CD8-positive, alpha-beta memory T cell (primary cell): ENCODE measurements at regions not wholly inside any gene's neighbourhood (a gene's known extent, or its start where the extent isn't known, plus 50 kb on each side); places are given as distances from the start of the nearest gene placed in this dataset.
A peak's percentile ranks its signal among the peaks of the same experiment; 100 is the strongest.
"Not testable (repeated sequence)": the region's sequence is repeated elsewhere in the genome, so short reads cannot be mapped to it uniquely, and the experiment has no call there.

Source experiments
- CTCF ChIA-PET: fragments of 350-600 bp; sonication (Branson Sonifier 250); formaldehyde crosslinking; loops from one replicate; lab custom pipeline; 2021; ENCODE audit warnings: antibody characterized with exemption; lab: Charles Lee
- POLR2A ChIA-PET: fragments of 350-600 bp; sonication (Branson Sonifier 250); formaldehyde crosslinking; loops from one replicate; lab custom pipeline; 2021; ENCODE audit warnings: antibody characterized with exemption; lab: Charles Lee
- DNase-seq, 5 donors: peaks; one replicate each; pipeline versions ENCODE4 v3.0.0 to v3.0.0-alpha.2; 2020 to 2022; ENCODE audit warnings: mixed read lengths in 1 of 5
- H3K27ac ChIP-seq: one replicate; pipeline ENCODE4 v1.7.0; 2013; ENCODE audit warnings: low read depth, mild to moderate bottlenecking, low read length, moderate library complexity
- H3K27me3 ChIP-seq: 2 replicates; pipeline ENCODE4 v1.7.0; 2013; ENCODE audit warnings: low read length, mild to moderate bottlenecking; ENCODE audit not compliant: insufficient read depth, poor library complexity, severe bottlenecking
- H3K36me3 ChIP-seq: 2 replicates; pipeline ENCODE4 v1.7.0; 2013; ENCODE audit warnings: mild to moderate bottlenecking, low read length, moderate library complexity; ENCODE audit not compliant: insufficient read depth
- H3K4me1 ChIP-seq: 2 replicates; pipeline ENCODE4 v1.7.0; 2013; ENCODE audit warnings: mild to moderate bottlenecking, low read length, moderate library complexity; ENCODE audit not compliant: insufficient read depth
- H3K4me3 ChIP-seq: 2 replicates; pipeline ENCODE4 v1.7.0; 2013; ENCODE audit warnings: mild to moderate bottlenecking, low read length
- H3K9me3 ChIP-seq: 2 replicates; pipeline ENCODE4 v1.7.0; 2013; ENCODE audit warnings: mild to moderate bottlenecking, low read length
- H3K27ac Mint-ChIP-seq, 8 donors: one replicate each; pipeline ENCODE4 v1.8.0; 2020 to 2021; ENCODE audit warnings: mixed read lengths in 8 of 8, mild to moderate bottlenecking in 6 of 8, inconsistent platforms in 3 of 8, moderate library complexity in 3 of 8
- H3K27me3 Mint-ChIP-seq, 2 donors: one replicate each; pipeline ENCODE4 v1.8.0; 2020 to 2021; ENCODE audit warnings: mixed read lengths in 2 of 2, mild to moderate bottlenecking in 1 of 2, moderate library complexity in 1 of 2
- H3K36me3 Mint-ChIP-seq, 3 donors: one replicate each; pipeline ENCODE4 v1.8.0; 2020 to 2021; ENCODE audit warnings: mixed read lengths in 3 of 3, inconsistent platforms in 1 of 3, mild to moderate bottlenecking in 1 of 3
- H3K4me1 Mint-ChIP-seq, 3 donors: one replicate each; pipeline ENCODE4 v1.8.0; 2020 to 2021; ENCODE audit warnings: mixed read lengths in 3 of 3, inconsistent platforms in 1 of 3, mild to moderate bottlenecking in 1 of 3
- H3K4me3 Mint-ChIP-seq, 7 donors: one replicate each; pipeline ENCODE4 v1.8.0; 2020 to 2021; ENCODE audit warnings: mixed read lengths in 7 of 7, mild to moderate bottlenecking in 6 of 7, moderate library complexity in 4 of 7, inconsistent platforms in 2 of 7
- H3K9me3 Mint-ChIP-seq, 5 donors: one replicate each; pipeline ENCODE4 v1.8.0; 2020 to 2022; ENCODE audit warnings: mixed read lengths in 5 of 5, mild to moderate bottlenecking in 3 of 5, moderate library complexity in 2 of 5, inconsistent platforms in 1 of 5

DNA sequence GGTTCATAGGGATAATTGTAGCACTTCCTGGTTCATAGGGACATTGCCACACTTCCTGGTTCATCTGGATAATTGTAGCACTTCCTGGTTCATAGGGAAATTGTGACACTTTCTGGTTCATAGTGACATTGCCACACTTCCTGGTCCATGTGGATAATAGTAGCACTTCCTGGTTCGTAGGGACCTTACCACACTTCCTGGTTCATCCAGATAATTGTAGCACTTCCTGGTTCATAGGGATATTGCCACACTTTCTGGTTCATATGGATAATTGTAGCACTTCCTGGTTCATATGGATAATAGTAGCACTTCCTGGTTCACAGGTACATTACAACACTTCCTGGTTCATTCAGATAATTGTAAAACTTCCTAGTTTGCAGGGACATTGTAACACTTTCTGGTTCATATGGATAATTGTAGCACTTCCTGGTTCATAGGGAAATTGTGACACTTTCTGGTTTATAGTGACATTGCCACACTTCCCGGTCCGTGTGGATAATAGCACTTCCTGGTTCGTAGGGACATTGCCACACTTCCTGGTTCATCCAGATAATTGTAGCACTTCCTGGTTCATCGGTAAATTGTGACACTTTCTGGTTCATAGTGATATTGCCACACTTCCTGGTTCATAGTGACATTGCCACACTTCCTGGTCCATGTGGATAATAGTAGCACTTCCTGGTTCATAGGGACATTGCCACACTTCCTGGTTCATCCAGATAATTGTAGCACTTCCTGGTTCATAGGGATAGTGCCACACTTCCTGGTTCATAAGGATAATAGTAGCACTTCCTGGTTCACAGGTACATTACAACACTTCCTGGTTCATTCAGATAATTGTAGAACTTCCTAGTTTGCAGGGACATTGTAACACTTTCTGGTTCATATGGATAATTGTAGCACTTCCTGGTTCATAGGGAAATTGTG, 60.8 kb upstream of the CD99 start:
- POLR2A ChIA-PET, H3K27me3 Mint-ChIP-seq, H3K36me3 ChIP-seq, CTCF ChIA-PET, H3K27me3 ChIP-seq: not testable (repeated sequence)
- Mint-ChIP-seq H3K27ac (peak overlapping the region; percentile 87 to 99 (median 98)), H3K4me1 (peaks cover 36 to 50% (median 48%) of the 10 kb centered on the region in 3 donors), H3K4me3 (peak overlapping the region; percentile 72 to 87 (median 79)), H3K9me3 (peaks cover 20 to 52% (median 44%) of the 10 kb centered on the region in 5 donors), H3K36me3 (peaks cover 37 to 68% (median 59%) of the 10 kb centered on the region in 3 donors)
- Histone ChIP-seq H3K4me3 (peak overlapping the region; percentile 53), H3K9me3 (peaks cover 23% of the 10 kb centered on the region), H3K4me1 (peaks cover 18% of the 10 kb centered on the region), H3K27ac (peak overlapping the region; percentile 55)
- DNase-seq: peak; percentile 25 to 84 (median 81)

- peak in 1 of 5 donors; percentile 78 for DNase-seq
- Histone ChIP-seq H3K4me3 (peak overlapping the region; percentile 53), H3K27me3 (no peaks in the 10 kb centered on the region), H3K36me3 (peaks cover 4% of the 10 kb centered on the region), H3K27ac (peak overlapping the region; percentile 55), H3K4me1 (peaks cover 18% of the 10 kb centered on the region), H3K9me3 (peaks cover 23% of the 10 kb centered on the region)
- ChIA-PET POLR2A (no interaction called here), CTCF (no interaction called here)
- Mint-ChIP-seq H3K36me3 (peaks cover 40 to 73% (median 67%) of the 10 kb centered on the region in 3 donors), H3K4me1 (peaks cover 36 to 50% (median 48%) of the 10 kb centered on the region in 3 donors), H3K9me3 (peaks cover 20 to 52% (median 44%) of the 10 kb centered on the region in 5 donors), H3K27me3 (no peaks in the 10 kb centered on the region), H3K27ac (peak overlapping the region; percentile 87 to 99 (median 98)), H3K4me3 (peak overlapping the region; percentile 72 to 87 (median 79))
These were observed 61.6 kb upstream of the CD99 start for GRCh38 chrX:2629316-2630007.

DNA sequence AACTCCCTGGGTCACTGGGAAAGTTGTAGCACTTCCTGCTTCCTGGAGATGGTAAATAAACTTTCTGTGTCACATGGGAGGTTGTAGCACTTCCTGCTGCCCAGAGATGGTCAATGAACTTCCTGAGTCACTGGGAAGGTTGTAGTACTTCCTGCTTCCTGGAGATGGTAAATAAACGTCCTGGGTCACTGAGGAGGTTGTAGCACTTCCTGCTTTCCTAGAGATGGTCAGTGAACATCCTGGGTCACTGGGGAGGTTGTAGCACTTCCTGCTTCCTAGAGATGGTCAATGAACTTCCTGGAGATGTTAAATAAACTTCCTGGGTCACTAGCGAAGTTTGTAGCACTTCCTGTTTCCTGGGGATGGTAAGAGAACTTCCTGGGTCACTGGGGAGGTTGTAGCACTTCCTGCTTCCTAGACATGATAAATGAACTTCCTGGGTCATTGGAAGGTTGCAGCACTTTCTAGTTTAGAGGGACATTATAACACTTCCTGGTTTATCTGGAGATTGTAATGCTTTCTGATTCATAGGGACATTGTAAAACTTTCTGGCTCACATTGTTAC, 62.3 kb upstream of the CD99 start:
- ChIA-PET CTCF (no interaction called here), POLR2A (no interaction called here)
- H3K9me3 ChIP-seq: peaks cover 23% of the 10 kb centered on the region
- peak overlapping the region; percentile 55 for H3K27ac ChIP-seq
- H3K27me3 Mint-ChIP-seq: no peaks in the 10 kb centered on the region
- peaks cover 43 to 73% (median 71%) of the 10 kb centered on the region in 3 donors for H3K36me3 Mint-ChIP-seq
- H3K4me1 ChIP-seq: peaks cover 18% of the 10 kb centered on the region
- DNase-seq: peak in 2 of 5 donors; percentile 47 to 64
- H3K9me3 Mint-ChIP-seq: peaks cover 20 to 52% (median 44%) of the 10 kb centered on the region in 5 donors
- peak overlapping the region; percentile 72 to 87 (median 79) for H3K4me3 Mint-ChIP-seq
- H3K36me3 ChIP-seq: peaks cover 4% of the 10 kb centered on the region
- peaks cover 36 to 50% (median 48%) of the 10 kb centered on the region in 3 donors for H3K4me1 Mint-ChIP-seq
- H3K27me3 ChIP-seq: no peaks in the 10 kb centered on the region
- H3K4me3 ChIP-seq: peak overlapping the region; percentile 53
- H3K27ac Mint-ChIP-seq: peak overlapping the region; percentile 87 to 99 (median 98)

- peaks cover 36 to 49% (median 48%) of the 10 kb centered on the region in 3 donors for H3K4me1 Mint-ChIP-seq
- no peaks in the 10 kb centered on the region for H3K27me3 ChIP-seq
- H3K27ac ChIP-seq: no peak overlapping the region
- ChIA-PET POLR2A (no interaction called here), CTCF (no interaction called here)
- peaks cover 23% of the 10 kb centered on the region for H3K9me3 ChIP-seq
- peak overlapping the region in 5 of 8 donors; percentile 33 to 75 (median 59) for H3K27ac Mint-ChIP-seq
- peaks cover 18% of the 10 kb centered on the region for H3K4me1 ChIP-seq
- DNase-seq: peak in 4 of 5 donors; percentile 10 to 52 (median 36)
- no peaks in the 10 kb centered on the region for H3K27me3 Mint-ChIP-seq
- no peak overlapping the region for H3K4me3 ChIP-seq
- H3K36me3 ChIP-seq: peaks cover 14% of the 10 kb centered on the region
- peak overlapping the region in 1 of 7 donors; percentile 29 for H3K4me3 Mint-ChIP-seq
- peaks cover 19 to 48% (median 38%) of the 10 kb centered on the region in 5 donors for H3K9me3 Mint-ChIP-seq
- peaks cover 46 to 83% (median 70%) of the 10 kb centered on the region in 3 donors for H3K36me3 Mint-ChIP-seq
These were observed 63.7 kb upstream of the CD99 start for GRCh38 chrX:2627272-2627867.

DNA sequence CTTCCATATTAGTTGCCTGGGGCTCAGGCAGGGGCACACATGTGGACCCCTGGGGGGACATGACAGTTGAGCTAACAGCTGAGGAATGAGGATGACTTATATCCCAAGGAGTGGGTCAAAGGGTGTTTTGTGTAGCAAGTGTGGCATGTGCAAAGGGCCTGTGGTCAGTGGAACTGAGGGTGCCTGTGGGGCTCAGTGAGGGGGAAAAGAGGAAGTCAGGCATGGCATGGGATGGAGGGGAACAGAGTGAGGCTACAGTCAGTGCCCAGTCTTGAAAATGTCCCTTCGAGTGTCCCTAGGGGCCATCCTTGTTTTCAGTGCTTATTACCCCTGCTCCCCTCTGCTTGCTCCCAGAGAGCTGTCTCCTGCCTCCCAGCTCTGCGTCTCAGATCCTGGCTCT, 64.3 kb upstream of the CD99 start:
- Mint-ChIP-seq H3K36me3 (peaks cover 42 to 81% (median 65%) of the 10 kb centered on the region in 3 donors), H3K27ac (peak overlapping the region in 1 of 8 donors; percentile 64), H3K4me3 (peak overlapping the region in 1 of 7 donors; percentile 49), H3K27me3 (no peaks in the 10 kb centered on the region), H3K4me1 (peaks cover 33 to 43% (median 42%) of the 10 kb centered on the region in 3 donors), H3K9me3 (peaks cover 15 to 42% (median 33%) of the 10 kb centered on the region in 5 donors)
- ChIA-PET POLR2A (no interaction called here), CTCF (no interaction called here)
- Histone ChIP-seq H3K27ac (no peak overlapping the region), H3K27me3 (no peaks in the 10 kb centered on the region), H3K36me3 (peaks cover 14% of the 10 kb centered on the region), H3K4me3 (no peak overlapping the region), H3K4me1 (peaks cover 18% of the 10 kb centered on the region), H3K9me3 (peaks cover 18% of the 10 kb centered on the region)
- no peak for DNase-seq

DNA sequence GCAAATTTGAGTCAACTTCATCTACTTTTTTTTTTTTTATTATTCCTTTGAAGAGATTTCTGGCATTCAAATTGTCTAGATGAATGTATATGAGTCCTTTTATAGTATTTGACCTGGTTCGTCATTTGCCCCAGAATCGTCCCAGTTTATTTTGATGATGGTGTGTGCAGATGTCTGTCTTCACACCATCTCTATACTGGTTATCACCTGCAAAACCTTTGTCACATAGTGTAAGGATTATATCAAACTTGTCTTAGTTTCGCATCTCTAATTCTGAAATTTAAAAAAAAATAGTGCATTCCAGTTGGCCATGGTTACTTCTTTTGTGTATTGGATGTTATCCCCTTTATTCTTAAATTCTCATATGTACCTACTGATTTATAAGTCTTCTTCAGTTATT, 70.5 kb upstream of the CD99 start:
- H3K36me3 ChIP-seq: peaks cover 28% of the 10 kb centered on the region
- H3K9me3 ChIP-seq: no peaks in the 10 kb centered on the region
- no peaks in the 10 kb centered on the region for H3K4me1 ChIP-seq
- H3K27ac ChIP-seq: no peak overlapping the region
- H3K4me3 ChIP-seq: no peak overlapping the region
- Mint-ChIP-seq H3K9me3 (no peaks in the 10 kb centered on the region), H3K4me3 (no peak overlapping the region), H3K27me3 (no peaks in the 10 kb centered on the region), H3K27ac (peak overlapping the region in 1 of 8 donors; percentile 14), H3K4me1 (peaks cover 2 to 5% (median 3%) of the 10 kb centered on the region in 3 donors), H3K36me3 (peaks cover 28 to 83% (median 35%) of the 10 kb centered on the region in 3 donors)
- H3K27me3 ChIP-seq: no peaks in the 10 kb centered on the region
- ChIA-PET CTCF (no interaction called here), POLR2A (no interaction called here)
- DNase-seq: no peak

DNA sequence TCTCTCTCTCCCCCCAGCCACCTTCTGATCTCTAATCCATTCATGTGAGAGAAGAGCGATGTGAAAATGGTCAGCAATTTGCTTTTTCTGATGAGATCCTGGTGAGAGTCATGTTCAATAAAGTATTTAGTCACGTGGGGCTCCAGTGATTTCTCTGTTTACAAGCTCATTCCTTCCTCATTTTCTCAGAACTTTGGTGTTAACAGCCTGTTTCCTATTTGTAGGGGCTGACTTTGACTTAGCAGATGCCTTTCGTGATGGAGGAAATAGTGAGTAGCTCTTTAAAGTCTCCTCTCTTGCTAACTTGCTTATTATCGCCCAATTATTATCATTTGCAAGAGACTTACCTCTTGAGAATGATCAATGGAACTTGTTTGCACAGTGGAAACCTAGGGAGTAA, 72.6 kb upstream of the CD99 start:
- no peaks in the 10 kb centered on the region for H3K9me3 ChIP-seq

More for the DNA sequence above, 72.6 kb upstream of the CD99 start:
- ChIA-PET POLR2A (no interaction called here), CTCF (no interaction called here)
- no peak overlapping the region for H3K27ac Mint-ChIP-seq
- no peaks in the 10 kb centered on the region for H3K27me3 Mint-ChIP-seq
- Histone ChIP-seq H3K36me3 (peaks cover 31% of the 10 kb centered on the region), H3K4me3 (no peak overlapping the region), H3K27me3 (no peaks in the 10 kb centered on the region), H3K27ac (no peak overlapping the region), H3K4me1 (no peaks in the 10 kb centered on the region)
- H3K4me3 Mint-ChIP-seq: no peak overlapping the region
- no peaks in the 10 kb centered on the region for H3K9me3 Mint-ChIP-seq
- peaks cover 36 to 88% (median 40%) of the 10 kb centered on the region in 3 donors for H3K36me3 Mint-ChIP-seq
- H3K4me1 Mint-ChIP-seq: peaks cover 13 to 14% (median 14%) of the 10 kb centered on the region in 3 donors
- DNase-seq: no peak
